Endothelial cell of umbilical vein (primary cell): ENCODE measurements at regions not wholly inside any gene's neighbourhood (a gene's known extent, or its start where the extent isn't known, plus 50 kb on each side); places are given as distances from the start of the nearest gene placed in this dataset.
"Not testable (repeated sequence)": the region's sequence is repeated elsewhere in the genome, so short reads cannot be mapped to it uniquely, and the experiment has no call there.

Experiments
- BruUV-seq: library from RNA; stranded (reverse); fragments of 400-500 nt; replicated peaks from 2 replicates; lab custom pipeline; 2021; lab: Mats Ljungman, UMichigan
- CTCF ChIA-PET: fragments of 300-600, 350-600 bp; sonication (Branson Sonifier 250); formaldehyde crosslinking; loops from one replicate; lab custom pipeline; 2021; ENCODE audit warnings: antibody characterized with exemption, inconsistent platforms; lab: Charles Lee
- POLR2A ChIA-PET: fragments of 300-600, 350-600 bp; sonication (Branson Sonifier 250); formaldehyde crosslinking; loops from one replicate; lab custom pipeline; 2021; ENCODE audit warnings: antibody characterized with exemption, inconsistent platforms; lab: Charles Lee
- DNase-seq: peaks from one replicate; pipeline ENCODE4 v3.0.0-alpha.2; 2011; ENCODE audit warnings: low read depth, low spot score
- FAIRE-seq: peaks from 2 replicates; lab custom pipeline; 2011; peaks lifted over from hg19 to GRCh38; lab: Jason Lieb, UNC
- H2AFZ ChIP-seq: 2 replicates; pipeline ENCODE4 v1.6.0; 2012; ENCODE audit warnings: low read depth, low read length, control low read depth, inconsistent platforms
- H3K27ac ChIP-seq: 2 replicates; pipeline ENCODE4 v1.5.1; 2011; ENCODE audit warnings: low read depth, mild to moderate bottlenecking, control low read depth, low read length, moderate library complexity; ENCODE audit not compliant: insufficient read depth
- H3K27me3 ChIP-seq, 2 experiments: 2 replicates each; pipeline versions ENCODE4 v1.6.0 to v1.6.1; 2011; ENCODE audit warnings: low read length in 2 of 2, mixed read lengths in 1 of 2; ENCODE audit not compliant: control insufficient read depth in 2 of 2, insufficient read depth in 2 of 2
- H3K36me3 ChIP-seq, 2 experiments: 2 replicates in 1 of 2; 3 replicates in 1 of 2; pipeline ENCODE4 v1.5.1; 2011; ENCODE audit warnings: low read length in 2 of 2, mild to moderate bottlenecking in 1 of 2, moderate library complexity in 1 of 2; ENCODE audit not compliant: control insufficient read depth in 2 of 2, insufficient read depth in 2 of 2; ENCODE audit errors: extremely low read depth in 1 of 2
- H3K4me1 ChIP-seq: 3 replicates; pipeline ENCODE4 v1.5.1; 2011; ENCODE audit warnings: mild to moderate bottlenecking, low read length; ENCODE audit not compliant: control insufficient read depth, insufficient read depth; ENCODE audit errors: extremely low read depth
- H3K4me2 ChIP-seq: 2 replicates; pipeline ENCODE4 v1.6.1; 2011; ENCODE audit warnings: low read length, control low read depth, mixed read lengths; ENCODE audit not compliant: insufficient read depth
- H3K4me3 ChIP-seq, 3 experiments: fragments of 200-600 bp in 1 of 3; sonication (generic), shearing (Covaris generic) in 1 of 3; replicated peaks in 1 of 3; 2 replicates each; pipeline ENCODE4 v1.5.1; 2011 to 2016; ENCODE audit warnings: control low read depth in 3 of 3, low read length in 3 of 3, mild to moderate bottlenecking in 2 of 3, inconsistent platforms in 1 of 3, low read depth in 1 of 3, moderate library complexity in 1 of 3; ENCODE audit not compliant: insufficient read depth in 1 of 3
- H3K79me2 ChIP-seq: 2 replicates; pipeline ENCODE4 v1.6.0; 2012; ENCODE audit warnings: low read length, inconsistent platforms; ENCODE audit not compliant: control insufficient read depth, insufficient read depth
- H3K9ac ChIP-seq: replicated peaks from 2 replicates; pipeline ENCODE3; 2011; ENCODE audit warnings: low read length, control low read depth; ENCODE audit not compliant: insufficient read depth; ENCODE audit errors: extremely low read depth
- H3K9me1 ChIP-seq: replicated peaks from 3 replicates; pipeline ENCODE4 v1.6.0; 2011; ENCODE audit warnings: mild to moderate bottlenecking, low read length; ENCODE audit not compliant: control insufficient read depth, insufficient read depth; ENCODE audit errors: extremely low read depth
- H3K9me3 ChIP-seq: replicated peaks from 2 replicates; pipeline ENCODE4 v1.5.1; 2012; ENCODE audit warnings: low read length, inconsistent platforms; ENCODE audit not compliant: control insufficient read depth, insufficient read depth
- H4K20me1 ChIP-seq: replicated peaks from 2 replicates; pipeline ENCODE3; 2011; ENCODE audit warnings: mild to moderate bottlenecking, low read length; ENCODE audit not compliant: control insufficient read depth, insufficient read depth; ENCODE audit errors: extremely low read depth
- FOS ChIP-seq: IDR thresholded peaks from 2 replicates; pipeline ENCODE4 v1.6.1; 2011; ENCODE audit warnings: mild to moderate bottlenecking, low read length, moderate library complexity, borderline replicate concordance; ENCODE audit not compliant: insufficient read depth
- GATA2 ChIP-seq: IDR thresholded peaks from 2 replicates; pipeline ENCODE4 v1.7.0; 2011; ENCODE audit warnings: low read depth, mild to moderate bottlenecking, moderate library complexity, mixed read lengths, low read length; ENCODE audit not compliant: insufficient read length, insufficient read depth
- JUN ChIP-seq: IDR thresholded peaks from 2 replicates; pipeline ENCODE4 v1.6.1; 2011; ENCODE audit warnings: borderline replicate concordance, low read depth; ENCODE audit not compliant: insufficient read length, insufficient read depth
- MYC ChIP-seq: IDR thresholded peaks from one replicate; pipeline ENCODE4 v1.6.1; 2011; ENCODE audit warnings: mild to moderate bottlenecking, low read depth, low read length
- POLR2A ChIP-seq: IDR thresholded peaks from 2 replicates; pipeline ENCODE4 v1.6.1; 2012; ENCODE audit warnings: low read depth, mild to moderate bottlenecking, control low read depth, low read length
- POLR2AphosphoS5 ChIP-seq: IDR thresholded peaks from 2 replicates; pipeline ENCODE4 v1.6.1; 2012; ENCODE audit warnings: low read depth, mild to moderate bottlenecking, control low read depth, low read length, moderate library complexity; ENCODE audit not compliant: insufficient read depth
- dilution Hi-C: fragments of 300-500 bp; cut with MboI; formaldehyde crosslinking; loops from one replicate; pipeline ENCODE4 v1.15.0; 2019; ENCODE audit warnings: low sequenced_read_pairs; ENCODE audit not compliant: extremely low pct_ligation_motif_present
- intact Hi-C: fragments of 100-400 bp; cut with micrococcal nuclease; formaldehyde crosslinking; loops from one replicate; pipeline ENCODE4 v1.10.0; 2022
- TF ChIP-seq, protein P1 (sequence below), 2 donors: IDR thresholded peaks; 1 replicate in 1 of 2; 2 replicates in 1 of 2; pipeline ENCODE4 v1.5.1; 2011; ENCODE audit warnings: low read length in 2 of 2, mild to moderate bottlenecking in 2 of 2, moderate library complexity in 2 of 2, control low read depth in 1 of 2, inconsistent platforms in 1 of 2, low read depth in 1 of 2; ENCODE audit not compliant: insufficient read depth in 1 of 2; ENCODE audit errors: extremely low read depth in 1 of 2

DNA sequence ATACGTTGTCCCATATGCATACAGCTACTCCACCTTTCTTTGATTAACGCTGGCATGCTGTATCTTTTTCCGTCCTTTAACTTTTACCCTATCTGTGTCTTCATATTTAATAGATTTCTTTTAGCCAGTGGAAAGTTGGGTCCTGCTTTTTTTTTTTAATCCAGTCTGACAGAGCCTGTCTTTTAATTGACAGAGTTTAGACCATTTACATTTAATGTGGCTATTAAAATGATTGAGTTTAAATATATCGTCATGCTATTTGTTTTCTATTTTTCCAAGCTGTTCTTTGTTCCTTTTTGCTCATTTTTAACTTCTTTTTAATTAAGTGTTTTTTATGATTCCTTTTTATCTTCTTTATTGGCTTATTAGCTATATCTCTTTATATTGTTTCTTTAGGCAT is 217.6 kb upstream of the NEBL start:
- ChIA-PET POLR2A (no interaction called here), CTCF (no interaction called here)
- no peaks in the 10 kb centered on the region for H3K36me3 ChIP-seq
- no peaks in the 10 kb centered on the region for H4K20me1 ChIP-seq
- no peak overlapping the region for H3K9ac ChIP-seq
- FAIRE-seq: no peak
- no peaks in the 10 kb centered on the region for H3K9me1 ChIP-seq
- dilution Hi-C loops (no loop called here), intact Hi-C loops (no loop called here)
- H3K27ac ChIP-seq: no peak overlapping the region
- H3K27me3 ChIP-seq: peaks cover 0 to 7% of the 10 kb centered on the region in 2 experiments
- no peaks in the 10 kb centered on the region for H3K9me3 ChIP-seq
- no peaks in the 10 kb centered on the region for H3K79me2 ChIP-seq
- TF ChIP-seq GATA2 (no peak), FOS (no peak), JUN (no peak), POLR2AphosphoS5 (no peak), POLR2A (no peak), MYC (no peak)
- TF ChIP-seq, protein P1, sequence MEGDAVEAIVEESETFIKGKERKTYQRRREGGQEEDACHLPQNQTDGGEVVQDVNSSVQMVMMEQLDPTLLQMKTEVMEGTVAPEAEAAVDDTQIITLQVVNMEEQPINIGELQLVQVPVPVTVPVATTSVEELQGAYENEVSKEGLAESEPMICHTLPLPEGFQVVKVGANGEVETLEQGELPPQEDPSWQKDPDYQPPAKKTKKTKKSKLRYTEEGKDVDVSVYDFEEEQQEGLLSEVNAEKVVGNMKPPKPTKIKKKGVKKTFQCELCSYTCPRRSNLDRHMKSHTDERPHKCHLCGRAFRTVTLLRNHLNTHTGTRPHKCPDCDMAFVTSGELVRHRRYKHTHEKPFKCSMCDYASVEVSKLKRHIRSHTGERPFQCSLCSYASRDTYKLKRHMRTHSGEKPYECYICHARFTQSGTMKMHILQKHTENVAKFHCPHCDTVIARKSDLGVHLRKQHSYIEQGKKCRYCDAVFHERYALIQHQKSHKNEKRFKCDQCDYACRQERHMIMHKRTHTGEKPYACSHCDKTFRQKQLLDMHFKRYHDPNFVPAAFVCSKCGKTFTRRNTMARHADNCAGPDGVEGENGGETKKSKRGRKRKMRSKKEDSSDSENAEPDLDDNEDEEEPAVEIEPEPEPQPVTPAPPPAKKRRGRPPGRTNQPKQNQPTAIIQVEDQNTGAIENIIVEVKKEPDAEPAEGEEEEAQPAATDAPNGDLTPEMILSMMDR (IDR thresholded peaks at IDR 0.05; ENCODE audit: extremely low read depth in 1 of 2, insufficient read depth in 1 of 2, low read depth in 1 of 2, low read length in 2 of 2): no peak
- no peaks in the 10 kb centered on the region for H3K4me1 ChIP-seq
- no peak overlapping the region for H3K4me3 ChIP-seq
- H3K4me2 ChIP-seq: no peak overlapping the region
- DNase-seq: no peak
- no peak overlapping the region for H2AFZ ChIP-seq
- BruUV-seq: no TSS peak

DNA sequence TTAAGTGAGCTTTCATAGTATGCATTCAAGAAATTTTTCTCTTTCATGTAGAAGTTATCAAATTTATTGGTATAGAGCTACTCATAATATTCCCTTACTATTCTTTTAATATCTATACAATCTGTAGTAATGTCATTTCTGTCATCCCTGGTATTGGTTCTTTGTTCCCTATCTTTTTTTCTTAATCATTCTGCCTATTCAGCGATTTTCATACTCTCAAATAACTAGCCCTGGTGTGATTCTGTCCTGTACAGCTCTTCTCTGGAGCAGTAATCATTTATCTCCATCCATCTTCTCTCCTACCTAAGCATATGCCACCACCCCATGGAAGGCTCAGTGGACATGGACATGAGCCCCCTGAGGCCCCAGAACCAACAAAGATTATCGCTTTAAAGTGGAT is 213.2 kb upstream of the NEBL start:
- DNase-seq (no peak), FAIRE-seq (no peak)
- no peak overlapping the region for H3K4me3 ChIP-seq
- no peak overlapping the region for H3K27ac ChIP-seq
- ChIA-PET CTCF (no interaction called here), POLR2A (no interaction called here)
- no peak overlapping the region for H3K4me2 ChIP-seq
- no peaks in the 10 kb centered on the region for H3K9me1 ChIP-seq
- intact Hi-C loops: no loop called here
- H2AFZ ChIP-seq: no peak overlapping the region
- H4K20me1 ChIP-seq: no peaks in the 10 kb centered on the region
- TF ChIP-seq MYC (no peak), FOS (no peak)
- no peaks in the 10 kb centered on the region for H3K79me2 ChIP-seq
- H3K27me3 ChIP-seq: peaks cover 0 to 2% of the 10 kb centered on the region in 2 experiments
- H3K4me1 ChIP-seq: no peaks in the 10 kb centered on the region
- no peaks in the 10 kb centered on the region for H3K36me3 ChIP-seq
- no peaks in the 10 kb centered on the region for H3K9me3 ChIP-seq
- BruUV-seq: no TSS peak
- H3K9ac ChIP-seq: no peak overlapping the region
- dilution Hi-C loops: no loop called here

DNA sequence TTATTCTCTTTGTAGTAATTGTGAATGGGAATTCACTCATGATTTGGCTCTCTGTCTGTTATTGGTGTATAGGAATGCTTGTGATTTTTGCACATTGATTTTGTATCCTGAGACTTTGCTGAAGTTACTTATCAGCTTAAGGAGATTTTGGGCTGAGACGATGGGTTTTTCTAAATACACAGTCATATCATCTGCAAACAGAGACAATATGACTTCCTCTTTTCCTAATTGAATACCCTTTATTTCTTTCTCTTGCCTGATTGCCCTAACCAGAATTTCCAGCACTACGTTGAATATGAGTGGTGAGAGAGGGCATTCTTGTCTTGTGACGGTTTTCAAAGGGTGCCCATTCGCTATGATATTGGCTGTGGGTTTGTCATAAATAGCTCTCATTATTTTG is 209.8 kb upstream of the NEBL start:
- POLR2A ChIA-PET, H3K9me3 ChIP-seq, DNase-seq: not testable (repeated sequence)

More for the DNA sequence above, 209.8 kb upstream of the NEBL start:
- H3K9me1 ChIP-seq, H3K4me1 ChIP-seq, H3K4me3 ChIP-seq, H2AFZ ChIP-seq, H3K27ac ChIP-seq, CTCF ChIA-PET, H4K20me1 ChIP-seq, H3K9ac ChIP-seq, intact Hi-C loops, dilution Hi-C loops, H3K36me3 ChIP-seq, H3K4me2 ChIP-seq, H3K27me3 ChIP-seq, FAIRE-seq, H3K79me2 ChIP-seq, BruUV-seq: not testable (repeated sequence)
